BE2C (cell line): ENCODE measurements at regions not wholly inside any gene's neighbourhood (a gene's known extent, or its start where the extent isn't known, plus 50 kb on each side); places are given as distances from the start of the nearest gene placed in this dataset.

ENCODE experiments used
- DNase-seq: peaks from one replicate; pipeline ENCODE4 v3.0.0-alpha.2; 2020
- H3K27me3 ChIP-seq: fragments of 250-450 bp; sonication (Bioruptor Pico); 2 replicates; pipeline ENCODE4 v1.5.1; 2020; ENCODE audit warnings: mild to moderate bottlenecking
- H3K36me3 ChIP-seq: fragments of 250-450 bp; sonication (Bioruptor Pico); 2 replicates; pipeline ENCODE4 v1.5.1; 2020; ENCODE audit warnings: mild to moderate bottlenecking
- H3K4me1 ChIP-seq: fragments of 250-450 bp; sonication (Bioruptor Pico); 2 replicates; pipeline ENCODE4 v1.5.1; 2020
- H3K4me3 ChIP-seq: 2 replicates; pipeline ENCODE4 v1.5.1; 2011; ENCODE audit warnings: low read depth, low read length
- H3K9me3 ChIP-seq: fragments of 250-450 bp; sonication (Bioruptor Pico); 2 replicates; pipeline ENCODE4 v1.5.1; 2020
- CTCF ChIP-seq: IDR thresholded peaks from 2 replicates; pipeline ENCODE4 v1.5.1; 2012; ENCODE audit warnings: mild to moderate bottlenecking, low read depth, low read length

GRCh38 chr18:66722671-66723070 lies 118.8 kb upstream of the CDH19 start:
- H3K4me1 ChIP-seq = no peaks in the 10 kb centered on the region
- H3K36me3 ChIP-seq = no peaks in the 10 kb centered on the region
- H3K4me3 ChIP-seq = no peak overlapping the region
- no peak for TF ChIP-seq CTCF
- DNase-seq = no peak
- H3K27me3 ChIP-seq = no peaks in the 10 kb centered on the region
- H3K9me3 ChIP-seq = no peaks in the 10 kb centered on the region

- no peak for DNase-seq
These were observed 104.8 kb upstream of the CDH19 start for GRCh38 chr18:66708646-66709045.

GRCh38 chr18:66707473-66707872 lies 103.6 kb upstream of the CDH19 start:
- H3K4me1 ChIP-seq = no peaks in the 10 kb centered on the region

More at GRCh38 chr18:66708646-66709045, 104.8 kb upstream of the CDH19 start:
- Histone ChIP-seq H3K4me3 (no peak overlapping the region), H3K9me3 (no peaks in the 10 kb centered on the region), H3K4me1 (no peaks in the 10 kb centered on the region), H3K36me3 (no peaks in the 10 kb centered on the region), H3K27me3 (no peaks in the 10 kb centered on the region)
- TF ChIP-seq CTCF = no peak

GRCh38 chr18:66695281-66695680 lies 91.4 kb upstream of the CDH19 start:
- Histone ChIP-seq H3K9me3 (no peaks in the 10 kb centered on the region), H3K4me3 (no peak overlapping the region), H3K27me3 (no peaks in the 10 kb centered on the region), H3K4me1 (no peaks in the 10 kb centered on the region), H3K36me3 (no peaks in the 10 kb centered on the region)
- no peak for TF ChIP-seq CTCF
- no peak for DNase-seq

More at GRCh38 chr18:66707473-66707872, 103.6 kb upstream of the CDH19 start:
- no peak for DNase-seq
- H3K36me3 ChIP-seq = no peaks in the 10 kb centered on the region
- no peaks in the 10 kb centered on the region for H3K9me3 ChIP-seq
- no peak overlapping the region for H3K4me3 ChIP-seq
- H3K27me3 ChIP-seq = no peaks in the 10 kb centered on the region
- no peak for TF ChIP-seq CTCF

GRCh38 chr18:66694852-66695251 lies 91.0 kb upstream of the CDH19 start:
- DNase-seq = no peak
- H3K36me3 ChIP-seq = no peaks in the 10 kb centered on the region
- H3K4me1 ChIP-seq = no peaks in the 10 kb centered on the region
- H3K27me3 ChIP-seq = no peaks in the 10 kb centered on the region
- H3K4me3 ChIP-seq = no peak overlapping the region
- no peaks in the 10 kb centered on the region for H3K9me3 ChIP-seq
- no peak for TF ChIP-seq CTCF

- DNase-seq = no peak
- Histone ChIP-seq H3K27me3 (no peaks in the 10 kb centered on the region), H3K4me1 (no peaks in the 10 kb centered on the region), H3K9me3 (no peaks in the 10 kb centered on the region), H3K36me3 (no peaks in the 10 kb centered on the region), H3K4me3 (no peak overlapping the region)
- no peak for TF ChIP-seq CTCF
These were observed 83.7 kb upstream of the CDH19 start for GRCh38 chr18:66687635-66688034.
